ENCODE measurements at regions not wholly inside any gene's neighbourhood (a gene's known extent, or its start where the extent isn't known, plus 50 kb on each side); places are given as distances from the start of the nearest gene placed in this dataset.

DNA sequence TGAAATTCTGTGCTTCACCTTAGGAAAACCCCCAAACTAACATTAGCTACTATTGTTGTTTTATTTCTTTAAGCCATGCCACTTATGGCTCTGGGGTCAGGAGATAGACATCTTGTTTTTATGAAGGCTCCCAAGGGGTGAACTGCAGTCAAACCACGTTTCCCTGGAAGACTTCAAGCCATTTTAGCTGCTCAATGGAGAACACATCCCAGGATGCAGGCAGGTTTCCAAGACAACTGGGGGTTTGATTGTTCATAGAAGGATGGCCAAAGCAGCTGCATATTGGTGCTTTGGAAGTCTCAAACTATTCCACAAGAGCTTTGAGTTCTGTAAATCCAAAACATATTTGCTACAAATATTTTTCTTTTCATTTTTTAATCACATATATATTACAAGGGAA lies 818.0 kb downstream of the MAFB start:
- dilution Hi-C loops (cut with MboI; ENCODE audit: extremely low pct_ligation_motif_present, low sequenced_read_pairs), result no loop called here
- no peaks in the 10 kb centered on the region for H3K9me1 ChIP-seq (replicated peaks; ENCODE audit: control insufficient read depth, extremely low read depth, insufficient read depth, low read length)
- POLR2A ChIA-PET, result no interaction called here
- no peak overlapping the region for H3K27ac ChIP-seq (ENCODE audit: insufficient read depth, low read depth, low read length)
- DNase-seq (ENCODE audit: low read depth, low spot score), result no peak
- H3K4me3 ChIP-seq (replicated peaks in 1 of 3; ENCODE audit: insufficient read depth in 1 of 3, low read depth in 1 of 3, low read length in 3 of 3), result no peak overlapping the region
- no peak overlapping the region for H3K9ac ChIP-seq (replicated peaks; ENCODE audit: extremely low read depth, insufficient read depth, low read length)
- no peak for FAIRE-seq
- BruUV-seq (replicated peaks), result no TSS peak
- H3K27me3 ChIP-seq (ENCODE audit: control insufficient read depth in 2 of 2, insufficient read depth in 2 of 2, low read length in 2 of 2), result no peaks in the 10 kb centered on the region
- no peaks in the 10 kb centered on the region for H4K20me1 ChIP-seq (replicated peaks; ENCODE audit: control insufficient read depth, extremely low read depth, insufficient read depth, low read length)
- CTCF ChIA-PET, result no interaction called here
- H3K79me2 ChIP-seq (ENCODE audit: control insufficient read depth, insufficient read depth, low read length), result no peaks in the 10 kb centered on the region
- peaks cover 2% of the 10 kb centered on the region for H3K4me1 ChIP-seq (ENCODE audit: control insufficient read depth, extremely low read depth, insufficient read depth, low read length)
- H3K36me3 ChIP-seq (ENCODE audit: control insufficient read depth in 2 of 2, extremely low read depth in 1 of 2, insufficient read depth in 2 of 2, low read length in 2 of 2), result no peaks in the 10 kb centered on the region
- TF ChIP-seq POLR2AphosphoS5 (IDR thresholded peaks at IDR 0.05; ENCODE audit: insufficient read depth, low read depth, low read length), result no peak
- no peak for TF ChIP-seq POLR2A (IDR thresholded peaks at IDR 0.05; ENCODE audit: low read depth, low read length)
- no peak for TF ChIP-seq EZH2 (IDR thresholded peaks at IDR 0.05; ENCODE audit: borderline replicate concordance, low read depth, low read length, severe bottlenecking)
- TF ChIP-seq, protein P1, sequence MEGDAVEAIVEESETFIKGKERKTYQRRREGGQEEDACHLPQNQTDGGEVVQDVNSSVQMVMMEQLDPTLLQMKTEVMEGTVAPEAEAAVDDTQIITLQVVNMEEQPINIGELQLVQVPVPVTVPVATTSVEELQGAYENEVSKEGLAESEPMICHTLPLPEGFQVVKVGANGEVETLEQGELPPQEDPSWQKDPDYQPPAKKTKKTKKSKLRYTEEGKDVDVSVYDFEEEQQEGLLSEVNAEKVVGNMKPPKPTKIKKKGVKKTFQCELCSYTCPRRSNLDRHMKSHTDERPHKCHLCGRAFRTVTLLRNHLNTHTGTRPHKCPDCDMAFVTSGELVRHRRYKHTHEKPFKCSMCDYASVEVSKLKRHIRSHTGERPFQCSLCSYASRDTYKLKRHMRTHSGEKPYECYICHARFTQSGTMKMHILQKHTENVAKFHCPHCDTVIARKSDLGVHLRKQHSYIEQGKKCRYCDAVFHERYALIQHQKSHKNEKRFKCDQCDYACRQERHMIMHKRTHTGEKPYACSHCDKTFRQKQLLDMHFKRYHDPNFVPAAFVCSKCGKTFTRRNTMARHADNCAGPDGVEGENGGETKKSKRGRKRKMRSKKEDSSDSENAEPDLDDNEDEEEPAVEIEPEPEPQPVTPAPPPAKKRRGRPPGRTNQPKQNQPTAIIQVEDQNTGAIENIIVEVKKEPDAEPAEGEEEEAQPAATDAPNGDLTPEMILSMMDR (IDR thresholded peaks at IDR 0.05; ENCODE audit: extremely low read depth in 1 of 2, insufficient read depth in 1 of 2, low read depth in 1 of 2, low read length in 2 of 2), result no peak
- no peak for TF ChIP-seq FOS (IDR thresholded peaks at IDR 0.05; ENCODE audit: borderline replicate concordance, insufficient read depth, low read length)
- TF ChIP-seq, protein P2, sequence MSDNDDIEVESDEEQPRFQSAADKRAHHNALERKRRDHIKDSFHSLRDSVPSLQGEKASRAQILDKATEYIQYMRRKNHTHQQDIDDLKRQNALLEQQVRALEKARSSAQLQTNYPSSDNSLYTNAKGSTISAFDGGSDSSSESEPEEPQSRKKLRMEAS (IDR thresholded peaks at IDR 0.05; ENCODE audit: insufficient read depth, insufficient read length), result no peak
- no peak for TF ChIP-seq MYC (IDR thresholded peaks at IDR 0.05; ENCODE audit: low read depth, low read length)
- TF ChIP-seq GATA2 (IDR thresholded peaks at IDR 0.05; ENCODE audit: insufficient read depth, insufficient read length, low read depth, low read length), result no peak
- no peak for TF ChIP-seq JUN (IDR thresholded peaks at IDR 0.05; ENCODE audit: borderline replicate concordance, insufficient read depth, insufficient read length, low read depth)
- no peak overlapping the region for H3K4me2 ChIP-seq (ENCODE audit: insufficient read depth, low read length)
- H3K9me3 ChIP-seq (replicated peaks; ENCODE audit: control insufficient read depth, insufficient read depth, low read length), result no peaks in the 10 kb centered on the region
- H2AFZ ChIP-seq (ENCODE audit: low read depth, low read length), result no peak overlapping the region
- intact Hi-C loops (cut with micrococcal nuclease), result no loop called here
